Endothelial cell of hepatic sinusoid (primary cell): ENCODE measurements at regions not wholly inside any gene's neighbourhood (a gene's known extent, or its start where the extent isn't known, plus 50 kb on each side); places are given as distances from the start of the nearest gene placed in this dataset.

Experiments
- in situ Hi-C: cut with HindIII; loops from 2 replicates; pipeline ENCODE4 v1.10.0; 2017; ENCODE audit warnings: low sequenced_read_pairs

- in situ Hi-C loops, result no loop called here
Measured at GRCh38 chr1:80973101-80973500, 827.6 kb upstream of the ADGRL2 start.

GRCh38 chr1:80966266-80966665 lies 834.5 kb upstream of the ADGRL2 start:
- in situ Hi-C loops, result no loop called here

GRCh38 chr1:80962564-80962963 lies 838.2 kb upstream of the ADGRL2 start:
- in situ Hi-C loops, result no loop called here

GRCh38 chr1:80961464-80962190 lies 839.1 kb upstream of the ADGRL2 start:
- in situ Hi-C loops, result no loop called here

- in situ Hi-C loops, result no loop called here
Measured at GRCh38 chr1:80933346-80933745, 867.4 kb upstream of the ADGRL2 start.

- in situ Hi-C loops, result no loop called here
Measured at GRCh38 chr1:80931178-80931577, 869.6 kb upstream of the ADGRL2 start.

- in situ Hi-C loops, result no loop called here
Measured at GRCh38 chr1:80929868-80930508, 870.7 kb upstream of the ADGRL2 start.

GRCh38 chr1:80926531-80926930 lies 874.2 kb upstream of the ADGRL2 start:
- in situ Hi-C loops, result no loop called here

GRCh38 chr1:80925130-80925805 lies 875.5 kb upstream of the ADGRL2 start:
- in situ Hi-C loops, result no loop called here

- in situ Hi-C loops, result no loop called here
Measured at GRCh38 chr1:80924290-80924689, 876.4 kb upstream of the ADGRL2 start.

GRCh38 chr1:80922906-80923305 lies 877.8 kb upstream of the ADGRL2 start:
- in situ Hi-C loops, result no loop called here

GRCh38 chr1:80919426-80919825 lies 881.3 kb upstream of the ADGRL2 start:
- in situ Hi-C loops, result no loop called here

- in situ Hi-C loops, result no loop called here
Measured at GRCh38 chr1:80918380-80918779, 882.4 kb upstream of the ADGRL2 start.

GRCh38 chr1:80917826-80918225 lies 882.9 kb upstream of the ADGRL2 start:
- in situ Hi-C loops, result no loop called here

GRCh38 chr1:80917225-80917624 lies 883.5 kb upstream of the ADGRL2 start:
- in situ Hi-C loops, result no loop called here

- in situ Hi-C loops, result no loop called here
Measured at GRCh38 chr1:80915491-80915890, 885.2 kb upstream of the ADGRL2 start.

- in situ Hi-C loops, result loop anchor here (5.0 kb wide), 1 partner anchor 103 kb away; no protein-coding TSS in a partner anchor
Measured at GRCh38 chr1:80910426-80910825, 890.3 kb upstream of the ADGRL2 start.

- in situ Hi-C loops, result no loop called here
Measured at GRCh38 chr1:80909172-80909784, 891.5 kb upstream of the ADGRL2 start.

- in situ Hi-C loops, result no loop called here
Measured at GRCh38 chr1:80896781-80897356, 903.9 kb upstream of the ADGRL2 start.

GRCh38 chr1:80894921-80895320 lies 905.8 kb upstream of the ADGRL2 start:
- in situ Hi-C loops, result no loop called here

- in situ Hi-C loops, result no loop called here
Measured at GRCh38 chr1:80893115-80893514, 907.6 kb upstream of the ADGRL2 start.
